Natural killer cell treated with Interleukin-12 subunit alpha and Interleukin-12 subunit beta and Interleukin-15 and Interleukin-18, amount 100 ng/mL, for 72 hours (primary cell): ENCODE measurements at regions not wholly inside any gene's neighbourhood (a gene's known extent, or its start where the extent isn't known, plus 50 kb on each side); places are given as distances from the start of the nearest gene placed in this dataset.
A peak's percentile ranks its signal among the peaks of the same experiment; 100 is the strongest.

Experiments used
- ATAC-seq, 2 donors: fragments of 150-1000 bp; cut with Tn5 transposase in 1 of 2; sonication (Bioruptor Pico), chemical (Tn5 transposase) in 1 of 2; 2 replicates each; pipeline ENCODE4 v1.10.0; 2021
- DNase-seq: peaks from one replicate; pipeline ENCODE4 v3.0.0; 2022; ENCODE audit warnings: low spot score
- H3K27ac Mint-ChIP-seq, 2 donors: 1 replicate in 1 of 2; 2 replicates in 1 of 2; pipeline ENCODE4 v1.8.0; 2022; ENCODE audit warnings: mixed read lengths in 2 of 2, mild to moderate bottlenecking in 1 of 2, moderate library complexity in 1 of 2
- H3K27me3 Mint-ChIP-seq, 2 donors: 1 replicate in 1 of 2; 2 replicates in 1 of 2; pipeline ENCODE4 v1.8.0; 2022; ENCODE audit warnings: mixed read lengths in 2 of 2
- H3K36me3 Mint-ChIP-seq: one replicate; pipeline ENCODE4 v1.8.0; 2022; ENCODE audit warnings: mixed read lengths
- H3K4me1 Mint-ChIP-seq, 2 donors: 1 replicate in 1 of 2; 2 replicates in 1 of 2; pipeline ENCODE4 v1.8.0; 2022; ENCODE audit warnings: low read depth in 2 of 2, mixed read lengths in 2 of 2, mild to moderate bottlenecking in 1 of 2
- H3K4me3 Mint-ChIP-seq: one replicate; pipeline ENCODE4 v1.8.0; 2022; ENCODE audit warnings: mixed read lengths
- H3K9me3 Mint-ChIP-seq: 2 replicates; pipeline ENCODE4 v1.8.0; 2022; ENCODE audit warnings: mixed read lengths

- H3K27me3 Mint-ChIP-seq: peaks cover 0 to 24% of the 10 kb centered on the region in 2 donors
Measured at GRCh38 chr4:152269448-152270191, 266.3 kb downstream of the FBXW7 start.

GRCh38 chr4:152267811-152268210 lies 268.1 kb downstream of the FBXW7 start:
- Mint-ChIP-seq H3K9me3 (no peaks in the 10 kb centered on the region), H3K27ac (no peak overlapping the region), H3K4me1 (no peaks in the 10 kb centered on the region), H3K4me3 (no peak overlapping the region), H3K27me3 (peaks cover 2 to 31% of the 10 kb centered on the region in 2 donors), H3K36me3 (no peaks in the 10 kb centered on the region)
- DNase-seq (no peak), ATAC-seq (no peak)

More at GRCh38 chr4:152269448-152270191, 266.3 kb downstream of the FBXW7 start:
- Mint-ChIP-seq H3K4me1 (no peaks in the 10 kb centered on the region), H3K27ac (no peak overlapping the region), H3K9me3 (no peaks in the 10 kb centered on the region), H3K36me3 (no peaks in the 10 kb centered on the region), H3K4me3 (no peak overlapping the region)
- ATAC-seq (no peak), DNase-seq (no peak)

- Mint-ChIP-seq H3K4me1 (no peaks in the 10 kb centered on the region), H3K27me3 (peaks cover 2 to 34% of the 10 kb centered on the region in 2 donors), H3K27ac (no peak overlapping the region), H3K9me3 (no peaks in the 10 kb centered on the region), H3K36me3 (no peaks in the 10 kb centered on the region), H3K4me3 (no peak overlapping the region)
- no peak for ATAC-seq
- no peak for DNase-seq
Measured at GRCh38 chr4:152266831-152267480, 268.9 kb downstream of the FBXW7 start.

- H3K4me3 Mint-ChIP-seq: no peak overlapping the region
Measured at GRCh38 chr4:152265149-152265621, 270.7 kb downstream of the FBXW7 start.

GRCh38 chr4:152264106-152264505 lies 271.8 kb downstream of the FBXW7 start:
- H3K9me3 Mint-ChIP-seq: peaks cover 3% of the 10 kb centered on the region
- DNase-seq (no peak), ATAC-seq (no peak)
- no peaks in the 10 kb centered on the region for H3K36me3 Mint-ChIP-seq
- peaks cover 16 to 57% of the 10 kb centered on the region in 2 donors for H3K27me3 Mint-ChIP-seq
- H3K4me3 Mint-ChIP-seq: no peak overlapping the region
- no peak overlapping the region for H3K27ac Mint-ChIP-seq
- H3K4me1 Mint-ChIP-seq: peaks cover 0 to 3% of the 10 kb centered on the region in 2 donors

More at GRCh38 chr4:152265149-152265621, 270.7 kb downstream of the FBXW7 start:
- Mint-ChIP-seq H3K36me3 (no peaks in the 10 kb centered on the region), H3K27me3 (peaks cover 8 to 46% of the 10 kb centered on the region in 2 donors), H3K4me1 (no peaks in the 10 kb centered on the region), H3K27ac (no peak overlapping the region), H3K9me3 (no peaks in the 10 kb centered on the region)
- ATAC-seq (no peak), DNase-seq (no peak)

- H3K9me3 Mint-ChIP-seq: peaks cover 3% of the 10 kb centered on the region
- H3K27me3 Mint-ChIP-seq: peaks cover 16 to 36% of the 10 kb centered on the region in 2 donors
- no peak overlapping the region for H3K27ac Mint-ChIP-seq
- H3K36me3 Mint-ChIP-seq: no peaks in the 10 kb centered on the region
- H3K4me3 Mint-ChIP-seq: no peak overlapping the region
- peaks cover 0 to 3% of the 10 kb centered on the region in 2 donors for H3K4me1 Mint-ChIP-seq
- DNase-seq (no peak), ATAC-seq (no peak)
Measured at GRCh38 chr4:152259866-152260265, 276.0 kb downstream of the FBXW7 start.

GRCh38 chr4:152258804-152259708 lies 276.8 kb downstream of the FBXW7 start:
- H3K9me3 Mint-ChIP-seq: peaks cover 3% of the 10 kb centered on the region

GRCh38 chr4:152258391-152258790 lies 277.5 kb downstream of the FBXW7 start:
- Mint-ChIP-seq H3K36me3 (no peaks in the 10 kb centered on the region), H3K9me3 (peaks cover 3% of the 10 kb centered on the region), H3K27me3 (peaks cover 14 to 36% of the 10 kb centered on the region in 2 donors), H3K4me1 (peaks cover 0 to 3% of the 10 kb centered on the region in 2 donors), H3K27ac (no peak overlapping the region), H3K4me3 (no peak overlapping the region)
- ATAC-seq (no peak), DNase-seq (no peak)

More at GRCh38 chr4:152258804-152259708, 276.8 kb downstream of the FBXW7 start:
- Mint-ChIP-seq H3K27me3 (peaks cover 15 to 38% of the 10 kb centered on the region in 2 donors), H3K27ac (no peak overlapping the region), H3K4me3 (no peak overlapping the region), H3K36me3 (no peaks in the 10 kb centered on the region), H3K4me1 (peaks cover 0 to 3% of the 10 kb centered on the region in 2 donors)
- no peak for ATAC-seq
- DNase-seq: no peak

- H3K27me3 Mint-ChIP-seq: peaks cover 14 to 36% of the 10 kb centered on the region in 2 donors
- peaks cover 3% of the 10 kb centered on the region for H3K9me3 Mint-ChIP-seq
- DNase-seq: no peak
Measured at GRCh38 chr4:152257601-152258066, 278.3 kb downstream of the FBXW7 start.

GRCh38 chr4:152256996-152257395 lies 278.9 kb downstream of the FBXW7 start:
- no peak overlapping the region for H3K27ac Mint-ChIP-seq
- no peak overlapping the region for H3K4me3 Mint-ChIP-seq
- peaks cover 14 to 34% of the 10 kb centered on the region in 2 donors for H3K27me3 Mint-ChIP-seq
- no peak for ATAC-seq
- peaks cover 0 to 3% of the 10 kb centered on the region in 2 donors for H3K4me1 Mint-ChIP-seq
- peaks cover 3% of the 10 kb centered on the region for H3K9me3 Mint-ChIP-seq
- H3K36me3 Mint-ChIP-seq: no peaks in the 10 kb centered on the region
- no peak for DNase-seq

More at GRCh38 chr4:152257601-152258066, 278.3 kb downstream of the FBXW7 start:
- ATAC-seq: no peak
- H3K4me1 Mint-ChIP-seq: peaks cover 0 to 3% of the 10 kb centered on the region in 2 donors
- H3K36me3 Mint-ChIP-seq: no peaks in the 10 kb centered on the region
- H3K27ac Mint-ChIP-seq: no peak overlapping the region
- H3K4me3 Mint-ChIP-seq: no peak overlapping the region

GRCh38 chr4:152255437-152255836 lies 280.5 kb downstream of the FBXW7 start:
- peaks cover 3% of the 10 kb centered on the region for H3K9me3 Mint-ChIP-seq
- H3K27me3 Mint-ChIP-seq: peaks cover 8 to 23% of the 10 kb centered on the region in 2 donors
- ATAC-seq: peak; percentile 99
- peak; percentile 80 for DNase-seq
- H3K27ac Mint-ChIP-seq: peak overlapping the region; percentile 7 to 34
- H3K4me1 Mint-ChIP-seq: peaks cover 0 to 3% of the 10 kb centered on the region in 2 donors
- no peak overlapping the region for H3K4me3 Mint-ChIP-seq
- no peaks in the 10 kb centered on the region for H3K36me3 Mint-ChIP-seq

GRCh38 chr4:152248347-152248746 lies 287.5 kb downstream of the FBXW7 start:
- H3K36me3 Mint-ChIP-seq: no peaks in the 10 kb centered on the region
- DNase-seq (no peak), ATAC-seq (no peak)
- H3K27me3 Mint-ChIP-seq: peaks cover 0 to 10% of the 10 kb centered on the region in 2 donors
- H3K27ac Mint-ChIP-seq: no peak overlapping the region
- peaks cover 4 to 5% of the 10 kb centered on the region in 2 donors for H3K4me1 Mint-ChIP-seq
- no peak overlapping the region for H3K4me3 Mint-ChIP-seq
- H3K9me3 Mint-ChIP-seq: no peaks in the 10 kb centered on the region

- no peak for DNase-seq
- H3K4me3 Mint-ChIP-seq: no peak overlapping the region
- peaks cover 0 to 10% of the 10 kb centered on the region in 2 donors for H3K27me3 Mint-ChIP-seq
- H3K9me3 Mint-ChIP-seq: no peaks in the 10 kb centered on the region
- H3K27ac Mint-ChIP-seq: no peak overlapping the region
- H3K4me1 Mint-ChIP-seq: peaks cover 4 to 5% of the 10 kb centered on the region in 2 donors
- no peaks in the 10 kb centered on the region for H3K36me3 Mint-ChIP-seq
- peak in 1 of 2 donors; percentile 28 for ATAC-seq
Measured at GRCh38 chr4:152247271-152247975, 288.5 kb downstream of the FBXW7 start.
